Spleen (tissue), 7 donors: ENCODE measurements at regions not wholly inside any gene's neighbourhood (a gene's known extent, or its start where the extent isn't known, plus 50 kb on each side); places are given as distances from the start of the nearest gene placed in this dataset.

Experiments used
- POLR2A ChIP-seq, 3 donors: fragments of 450-650 bp; IDR thresholded peaks; one replicate each; pipeline ENCODE4 v1.5.1; 2017; ENCODE audit warnings: antibody characterized with exemption in 3 of 3, mild to moderate bottlenecking in 1 of 3
- POLR2AphosphoS5 ChIP-seq, 3 donors: sonication (generic); formaldehyde crosslinking; IDR thresholded peaks; one replicate each; pipeline ENCODE4 v1.5.1; 2017; ENCODE audit warnings: antibody characterized with exemption in 3 of 3
- TF ChIP-seq, protein P1 (sequence below), 11 experiments: fragments of 200-600 bp in 7 of 11; fragments of 450-650 bp in 4 of 11; sonication (generic) in 4 of 11; IDR thresholded peaks in 8 of 11; conservative IDR thresholded peaks in 3 of 11; 1 replicate in 7 of 11; 2 replicates in 4 of 11; pipeline versions ENCODE4 v1.4.0 to v1.8.0; 2016 to 2021; ENCODE audit warnings: antibody characterized with exemption in 11 of 11, inconsistent platforms in 4 of 11, mild to moderate bottlenecking in 1 of 11
- donor health status: DM: no; HTN: no; CAD: no; lungs with moderate emphysema.
- donor health status: DM: no; HTN: no; CAD: no.
- donor health status: DM: no; HTN: no; CAD: no.

DNA sequence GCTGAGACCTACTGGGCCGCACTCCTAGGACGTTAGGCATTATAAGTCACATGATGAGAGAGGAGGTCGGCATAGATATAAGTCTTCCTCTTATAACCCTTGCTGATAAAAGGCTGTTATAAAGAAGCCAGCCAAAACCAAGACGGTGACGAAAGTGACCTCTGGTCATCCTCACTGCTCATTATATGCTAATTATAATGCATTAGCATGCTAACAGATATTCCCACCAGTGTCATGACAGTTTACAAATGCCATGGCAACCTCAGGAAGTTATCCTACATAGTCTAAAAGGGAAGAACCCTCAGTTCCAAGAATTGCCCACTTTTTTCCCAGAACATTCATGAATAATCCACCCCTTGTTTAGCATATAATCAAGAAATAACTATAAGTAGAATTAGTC lies 222.4 kb downstream of the TLE1 start:
- TF ChIP-seq, protein P1, sequence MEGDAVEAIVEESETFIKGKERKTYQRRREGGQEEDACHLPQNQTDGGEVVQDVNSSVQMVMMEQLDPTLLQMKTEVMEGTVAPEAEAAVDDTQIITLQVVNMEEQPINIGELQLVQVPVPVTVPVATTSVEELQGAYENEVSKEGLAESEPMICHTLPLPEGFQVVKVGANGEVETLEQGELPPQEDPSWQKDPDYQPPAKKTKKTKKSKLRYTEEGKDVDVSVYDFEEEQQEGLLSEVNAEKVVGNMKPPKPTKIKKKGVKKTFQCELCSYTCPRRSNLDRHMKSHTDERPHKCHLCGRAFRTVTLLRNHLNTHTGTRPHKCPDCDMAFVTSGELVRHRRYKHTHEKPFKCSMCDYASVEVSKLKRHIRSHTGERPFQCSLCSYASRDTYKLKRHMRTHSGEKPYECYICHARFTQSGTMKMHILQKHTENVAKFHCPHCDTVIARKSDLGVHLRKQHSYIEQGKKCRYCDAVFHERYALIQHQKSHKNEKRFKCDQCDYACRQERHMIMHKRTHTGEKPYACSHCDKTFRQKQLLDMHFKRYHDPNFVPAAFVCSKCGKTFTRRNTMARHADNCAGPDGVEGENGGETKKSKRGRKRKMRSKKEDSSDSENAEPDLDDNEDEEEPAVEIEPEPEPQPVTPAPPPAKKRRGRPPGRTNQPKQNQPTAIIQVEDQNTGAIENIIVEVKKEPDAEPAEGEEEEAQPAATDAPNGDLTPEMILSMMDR (IDR thresholded peaks at IDR 0.05 in 8 of 11, conservative IDR thresholded peaks at IDR 0.05 in 3 of 11) = no peak
- TF ChIP-seq POLR2A (IDR thresholded peaks at IDR 0.05) (no peak), POLR2AphosphoS5 (IDR thresholded peaks at IDR 0.05) (no peak)
